BLaER1 treated with 17β-estradiol and CSF1 and Interleukin-3, amounts not matched to agents 10 nM and 100 nM (cell line): ENCODE measurements at regions not wholly inside any gene's neighbourhood (a gene's known extent, or its start where the extent isn't known, plus 50 kb on each side); places are given as distances from the start of the nearest gene placed in this dataset.
"Not testable (repeated sequence)": the region's sequence is repeated elsewhere in the genome, so short reads cannot be mapped to it uniquely, and the experiment has no call there.

Experiments used
- H3K27ac ChIP-seq, 11 experiments: shearing (Covaris generic); formaldehyde crosslinking; 2 replicates each; pipeline ENCODE4 v1.8.1; 2022
- H3K27me3 ChIP-seq, 11 experiments: shearing (Covaris generic); formaldehyde crosslinking; 2 replicates each; pipeline ENCODE4 v1.8.1; 2022
- H3K36me3 ChIP-seq, 11 experiments: shearing (Covaris generic); formaldehyde crosslinking; 2 replicates each; pipeline ENCODE4 v1.8.1; 2022
- H3K4me1 ChIP-seq, 10 experiments: shearing (Covaris generic); formaldehyde crosslinking; 2 replicates each; pipeline ENCODE4 v1.8.1; 2022
- H3K4me2 ChIP-seq, 11 experiments: shearing (Covaris generic); formaldehyde crosslinking; 2 replicates each; pipeline ENCODE4 v1.8.1; 2022
- H3K4me3 ChIP-seq, 10 experiments: shearing (Covaris generic); formaldehyde crosslinking; 2 replicates each; pipeline ENCODE4 v1.8.1; 2022
- H3K9ac ChIP-seq, 11 experiments: shearing (Covaris generic); formaldehyde crosslinking; 2 replicates each; pipeline ENCODE4 v1.8.1; 2022
- H3K9me3 ChIP-seq, 11 experiments: shearing (Covaris generic); formaldehyde crosslinking; replicated peaks in 1 of 11; 2 replicates each; pipeline ENCODE4 v1.8.1; 2022
- H4K20me1 ChIP-seq, 11 experiments: shearing (Covaris generic); formaldehyde crosslinking; 2 replicates each; pipeline ENCODE4 v1.8.1; 2022
- Cebpa-rat ChIP-seq, 11 experiments: shearing (Covaris generic); IDR thresholded peaks; 2 replicates each; pipeline ENCODE4 v1.8.1; 2022

GRCh38 chr5:51996356-51996861 lies 613.2 kb downstream of the ISL1 start:
- Histone ChIP-seq H3K27ac (no peak overlapping the region), H4K20me1 (no peaks in the 10 kb centered on the region), H3K4me1 (no peaks in the 10 kb centered on the region), H3K9me3 (no peaks in the 10 kb centered on the region), H3K9ac (no peak overlapping the region), H3K27me3 (no peaks in the 10 kb centered on the region), H3K36me3 (no peaks in the 10 kb centered on the region), H3K4me3 (no peak overlapping the region), H3K4me2 (no peak overlapping the region)
- no peak for TF ChIP-seq Cebpa-rat (IDR thresholded peaks at IDR 0.05)

DNA sequence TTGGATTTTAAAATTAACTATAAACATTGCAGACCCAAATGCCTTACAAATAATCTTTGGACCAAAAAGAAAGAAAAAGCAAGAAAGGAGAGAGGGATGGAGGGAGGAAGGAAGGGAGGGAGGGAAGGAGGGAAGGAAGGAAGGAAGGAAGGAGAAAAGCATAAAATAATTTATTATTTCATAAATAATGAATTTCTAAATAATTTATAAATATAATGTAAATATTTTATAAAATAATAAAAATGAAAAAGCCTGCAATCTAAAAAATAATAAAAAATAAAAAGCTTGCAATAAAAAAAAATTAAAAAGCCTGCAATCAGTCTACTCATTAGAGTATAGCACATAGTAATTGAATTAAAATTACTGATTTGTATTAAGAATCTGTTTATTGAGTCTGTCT lies 614.3 kb downstream of the ISL1 start:
- no peaks in the 10 kb centered on the region for H4K20me1 ChIP-seq
- no peak overlapping the region for H3K4me3 ChIP-seq
- no peak overlapping the region for H3K4me2 ChIP-seq
- H3K9me3 ChIP-seq: no peaks in the 10 kb centered on the region
- no peaks in the 10 kb centered on the region for H3K27me3 ChIP-seq
- H3K9ac ChIP-seq: no peak overlapping the region
- no peak overlapping the region for H3K27ac ChIP-seq
- no peaks in the 10 kb centered on the region for H3K36me3 ChIP-seq
- no peak for TF ChIP-seq Cebpa-rat (IDR thresholded peaks at IDR 0.05)
- no peaks in the 10 kb centered on the region for H3K4me1 ChIP-seq

DNA sequence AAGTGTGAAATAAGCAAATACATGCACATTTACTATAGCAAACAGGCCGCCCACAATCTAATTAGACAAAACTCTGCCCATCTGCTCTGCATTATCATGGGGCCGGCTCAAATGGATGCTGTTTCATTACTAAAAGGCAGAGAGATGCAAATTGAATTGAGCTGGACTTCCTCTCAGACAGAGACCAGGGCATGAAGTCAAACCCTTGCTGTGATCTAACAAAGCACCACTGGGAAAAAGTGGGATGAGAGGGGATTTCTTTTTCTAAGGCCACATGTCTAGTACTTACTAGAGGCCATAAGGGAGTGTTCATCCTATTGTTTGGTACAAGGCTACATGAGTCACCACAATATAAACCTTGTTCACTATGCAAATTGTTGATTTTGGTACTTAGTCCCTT lies 614.7 kb downstream of the ISL1 start:
- Histone ChIP-seq H3K4me2 (no peak overlapping the region), H3K27ac (no peak overlapping the region), H3K9me3 (no peaks in the 10 kb centered on the region), H3K4me3 (no peak overlapping the region), H3K36me3 (no peaks in the 10 kb centered on the region), H3K9ac (no peak overlapping the region), H3K27me3 (no peaks in the 10 kb centered on the region), H4K20me1 (no peaks in the 10 kb centered on the region), H3K4me1 (no peaks in the 10 kb centered on the region)
- TF ChIP-seq Cebpa-rat (IDR thresholded peaks at IDR 0.05): no peak

DNA sequence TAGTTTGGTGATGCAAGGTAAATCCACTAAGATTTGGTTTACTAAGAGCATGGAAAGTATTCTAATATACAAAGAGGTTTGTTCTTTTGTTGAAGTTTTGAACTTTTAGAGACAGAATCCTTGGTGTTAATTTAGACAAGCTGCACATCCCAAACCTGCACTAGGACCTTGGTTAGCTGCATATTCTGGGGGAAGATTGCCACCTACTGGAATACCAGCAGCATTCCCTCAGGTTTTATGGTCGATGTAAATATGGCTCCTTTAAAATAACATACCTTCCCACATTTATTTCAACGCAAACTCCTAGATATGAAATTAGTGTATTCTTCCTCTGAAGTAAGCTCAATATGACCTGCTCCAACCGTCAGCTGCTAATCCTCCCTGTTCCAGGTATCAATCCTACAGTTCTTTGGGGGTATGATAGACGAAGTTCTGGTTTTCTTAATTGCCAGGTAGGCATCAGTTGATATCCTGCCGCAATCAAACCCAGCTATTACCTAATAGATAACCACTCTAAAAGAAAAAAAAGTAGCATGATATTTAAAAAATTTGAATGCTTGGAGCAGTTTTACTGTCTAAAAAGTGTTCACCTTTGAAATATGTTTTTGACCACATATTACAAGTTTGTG lies 624.1 kb downstream of the ISL1 start:
- H3K27me3 ChIP-seq: no peaks in the 10 kb centered on the region
- no peaks in the 10 kb centered on the region for H3K4me1 ChIP-seq
- H3K9ac ChIP-seq: no peak overlapping the region
- H3K4me2 ChIP-seq: no peak overlapping the region
- H3K9me3 ChIP-seq: no peaks in the 10 kb centered on the region
- H3K4me3 ChIP-seq: no peak overlapping the region
- no peak overlapping the region for H3K27ac ChIP-seq
- no peaks in the 10 kb centered on the region for H3K36me3 ChIP-seq
- no peaks in the 10 kb centered on the region for H4K20me1 ChIP-seq
- no peak for TF ChIP-seq Cebpa-rat (IDR thresholded peaks at IDR 0.05)

DNA sequence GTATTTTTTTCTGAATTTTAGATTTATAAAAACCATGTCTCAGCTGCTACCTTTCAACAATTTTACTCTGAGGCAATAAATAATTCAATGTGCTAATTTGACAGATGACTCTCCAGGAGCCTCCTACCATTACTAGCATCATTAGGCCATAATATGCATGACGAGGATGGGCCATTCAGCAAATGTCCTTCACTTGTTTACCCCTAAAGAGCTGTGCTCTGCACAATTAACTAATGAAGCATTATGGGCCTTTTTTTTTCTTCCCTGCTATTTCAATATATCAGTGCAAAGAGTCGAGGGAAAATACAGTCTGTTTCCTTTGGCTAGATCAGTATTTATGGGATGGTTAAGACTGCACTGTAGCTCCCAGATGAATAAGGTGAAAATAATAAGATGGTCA lies 627.2 kb downstream of the ISL1 start:
- TF ChIP-seq Cebpa-rat (IDR thresholded peaks at IDR 0.05): no peak
- Histone ChIP-seq H3K9me3 (no peaks in the 10 kb centered on the region), H4K20me1 (no peaks in the 10 kb centered on the region), H3K4me2 (no peak overlapping the region), H3K9ac (no peak overlapping the region), H3K27ac (no peak overlapping the region), H3K4me1 (no peaks in the 10 kb centered on the region), H3K4me3 (no peak overlapping the region), H3K27me3 (no peaks in the 10 kb centered on the region), H3K36me3 (no peaks in the 10 kb centered on the region)

DNA sequence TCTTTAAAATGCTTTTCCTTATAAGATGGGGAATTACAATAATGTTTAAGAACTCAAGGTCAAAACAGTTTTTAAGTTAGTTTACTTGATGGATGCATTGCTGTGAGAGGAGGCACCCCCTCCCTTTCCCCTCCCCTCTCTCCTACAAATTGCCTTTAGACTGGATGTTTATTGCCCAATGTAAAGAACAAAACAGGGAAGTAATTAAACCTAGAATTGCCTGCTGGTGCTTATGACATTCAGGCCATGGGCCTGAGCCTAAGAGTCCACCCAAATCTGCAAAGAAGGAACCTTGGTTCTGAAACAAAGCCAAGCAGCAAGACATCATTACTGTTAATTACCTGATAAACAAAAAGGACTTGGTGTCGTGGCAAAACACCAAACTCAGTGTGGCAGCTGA lies 630.3 kb downstream of the ISL1 start:
- Histone ChIP-seq H3K9me3 (no peaks in the 10 kb centered on the region), H3K4me3 (no peak overlapping the region), H3K4me2 (no peak overlapping the region), H3K27me3 (no peaks in the 10 kb centered on the region), H3K27ac (no peak overlapping the region), H3K36me3 (no peaks in the 10 kb centered on the region), H4K20me1 (no peaks in the 10 kb centered on the region), H3K9ac (no peak overlapping the region), H3K4me1 (no peaks in the 10 kb centered on the region)
- no peak for TF ChIP-seq Cebpa-rat (IDR thresholded peaks at IDR 0.05)

DNA sequence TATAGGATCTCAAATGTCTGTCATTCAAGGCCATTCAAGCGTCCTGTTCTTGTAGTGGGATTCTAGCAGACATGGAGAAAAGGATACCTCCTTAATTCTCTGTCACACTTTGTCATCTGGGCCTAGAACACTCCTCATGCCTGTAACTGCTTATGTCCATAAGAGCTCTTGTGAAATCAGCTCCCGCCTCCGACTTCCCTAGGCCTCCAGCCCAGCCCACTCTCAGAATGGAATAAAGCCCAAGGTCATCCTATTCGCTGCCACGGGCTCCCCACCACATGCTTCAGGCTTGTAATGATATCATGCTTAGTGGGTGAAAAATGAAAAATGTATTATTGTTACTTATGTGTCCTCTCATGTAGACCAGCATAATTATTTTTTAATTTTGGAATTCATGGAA lies 632.5 kb downstream of the ISL1 start:
- H3K4me2 ChIP-seq: no peak overlapping the region
- no peaks in the 10 kb centered on the region for H3K27me3 ChIP-seq
- no peak overlapping the region for H3K4me3 ChIP-seq
- no peaks in the 10 kb centered on the region for H4K20me1 ChIP-seq
- H3K9me3 ChIP-seq: no peaks in the 10 kb centered on the region
- H3K9ac ChIP-seq: no peak overlapping the region
- H3K36me3 ChIP-seq: no peaks in the 10 kb centered on the region
- no peak overlapping the region for H3K27ac ChIP-seq
- no peak for TF ChIP-seq Cebpa-rat (IDR thresholded peaks at IDR 0.05)
- H3K4me1 ChIP-seq: no peaks in the 10 kb centered on the region

- Histone ChIP-seq H3K36me3 (no peaks in the 10 kb centered on the region), H3K9me3 (no peaks in the 10 kb centered on the region), H4K20me1 (no peaks in the 10 kb centered on the region), H3K27me3 (no peaks in the 10 kb centered on the region), H3K27ac (no peak overlapping the region), H3K4me2 (no peak overlapping the region), H3K4me1 (no peaks in the 10 kb centered on the region), H3K9ac (no peak overlapping the region), H3K4me3 (no peak overlapping the region)
- TF ChIP-seq Cebpa-rat (IDR thresholded peaks at IDR 0.05): no peak
Observed at GRCh38 chr5:52017567-52017966, 634.3 kb downstream of the ISL1 start.

GRCh38 chr5:52024359-52024758 lies 641.1 kb downstream of the ISL1 start:
- H3K4me3 ChIP-seq: no peak overlapping the region
- no peak overlapping the region for H3K4me2 ChIP-seq
- H4K20me1 ChIP-seq: no peaks in the 10 kb centered on the region
- no peak overlapping the region for H3K27ac ChIP-seq
- no peaks in the 10 kb centered on the region for H3K27me3 ChIP-seq
- H3K4me1 ChIP-seq: no peaks in the 10 kb centered on the region
- no peak for TF ChIP-seq Cebpa-rat (IDR thresholded peaks at IDR 0.05)
- H3K9me3 ChIP-seq: no peaks in the 10 kb centered on the region
- H3K36me3 ChIP-seq: no peaks in the 10 kb centered on the region
- no peak overlapping the region for H3K9ac ChIP-seq

DNA sequence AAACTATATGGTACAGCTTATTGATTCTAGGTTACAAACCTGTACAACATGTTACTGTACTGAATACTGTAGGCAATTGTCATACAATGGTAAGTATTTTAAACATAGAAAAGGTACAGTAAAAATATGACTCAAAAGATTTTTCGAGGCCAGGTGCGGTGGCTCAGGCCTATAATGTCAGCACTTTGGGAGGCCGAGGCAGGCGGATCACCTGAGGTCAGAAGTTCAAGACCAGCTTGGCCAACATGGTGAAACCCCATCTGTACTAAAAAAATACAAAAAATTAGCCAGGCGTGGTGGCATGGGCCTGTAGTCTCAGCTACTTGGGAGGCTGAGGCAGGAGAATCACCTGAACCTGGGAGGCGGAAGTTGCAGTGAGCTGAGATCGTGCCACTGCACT lies 646.6 kb downstream of the ISL1 start:
- H3K9ac ChIP-seq, H3K9me3 ChIP-seq, H4K20me1 ChIP-seq, H3K4me1 ChIP-seq, H3K4me2 ChIP-seq, H3K4me3 ChIP-seq, H3K36me3 ChIP-seq, H3K27ac ChIP-seq, H3K27me3 ChIP-seq: not testable (repeated sequence)
